Midbrain (tissue), 1 donor: ENCODE measurements at regions not wholly inside any gene's neighbourhood (a gene's known extent, or its start where the extent isn't known, plus 50 kb on each side); places are given as distances from the start of the nearest gene placed in this dataset.
"Not testable (repeated sequence)": the region's sequence is repeated elsewhere in the genome, so short reads cannot be mapped to it uniquely, and the experiment has no call there.

Experiments
- DNase-seq: peaks from one replicate; lab custom pipeline; 2025; lab: John Stamatoyannopoulos, UW

- DNase-seq: no peak
Measured at GRCh38 chr1:164433141-164433817, 125.7 kb upstream of the PBX1 start.

- DNase-seq: no peak
Measured at GRCh38 chr1:164433818-164434170, 125.2 kb upstream of the PBX1 start.

GRCh38 chr1:164440232-164440631 lies 118.8 kb upstream of the PBX1 start:
- peak; percentile 19 for DNase-seq

- no peak for DNase-seq
Measured at GRCh38 chr1:164443166-164443565, 115.8 kb upstream of the PBX1 start.

GRCh38 chr1:164443836-164444235 lies 115.1 kb upstream of the PBX1 start:
- DNase-seq: no peak

- no peak for DNase-seq
Measured at GRCh38 chr1:164446020-164446419, 113.0 kb upstream of the PBX1 start.

GRCh38 chr1:164452549-164452948 lies 106.4 kb upstream of the PBX1 start:
- DNase-seq: no peak

- DNase-seq: no peak
Measured at GRCh38 chr1:164456272-164456671, 102.7 kb upstream of the PBX1 start.

- not testable (repeated sequence) for DNase-seq
Measured at GRCh38 chr1:164459176-164459575, 99.8 kb upstream of the PBX1 start.

GRCh38 chr1:164466001-164466421 lies 93.0 kb upstream of the PBX1 start:
- DNase-seq: no peak

GRCh38 chr1:164466429-164466828 lies 92.6 kb upstream of the PBX1 start:
- DNase-seq: no peak

GRCh38 chr1:164470996-164471395 lies 88.0 kb upstream of the PBX1 start:
- no peak for DNase-seq

GRCh38 chr1:164472841-164473240 lies 86.1 kb upstream of the PBX1 start:
- DNase-seq: no peak

GRCh38 chr1:164473544-164473943 lies 85.4 kb upstream of the PBX1 start:
- DNase-seq: no peak

GRCh38 chr1:164475834-164476233 lies 83.2 kb upstream of the PBX1 start:
- DNase-seq: no peak

GRCh38 chr1:164477343-164477742 lies 81.6 kb upstream of the PBX1 start:
- no peak for DNase-seq

- DNase-seq: no peak
Measured at GRCh38 chr1:164479242-164479641, 79.7 kb upstream of the PBX1 start.

GRCh38 chr1:164480285-164480907 lies 78.6 kb upstream of the PBX1 start:
- no peak for DNase-seq

- no peak for DNase-seq
Measured at GRCh38 chr1:164495905-164496304, 63.1 kb upstream of the PBX1 start.

GRCh38 chr1:164498792-164499191 lies 60.2 kb upstream of the PBX1 start:
- no peak for DNase-seq

GRCh38 chr1:164504749-164505148 lies 54.2 kb upstream of the PBX1 start:
- no peak for DNase-seq
